NB4 (cell line): ENCODE measurements at regions not wholly inside any gene's neighbourhood (a gene's known extent, or its start where the extent isn't known, plus 50 kb on each side); places are given as distances from the start of the nearest gene placed in this dataset.
A peak's percentile ranks its signal among the peaks of the same experiment; 100 is the strongest.

ENCODE experiments used
- DNase-seq: peaks from one replicate; pipeline ENCODE4 v3.0.0; 2010; ENCODE audit warnings: low read depth
- H3K4me3 ChIP-seq: one replicate; pipeline ENCODE4 v1.5.1; 2011; ENCODE audit warnings: mild to moderate bottlenecking, low read depth, low read length, moderate library complexity
- CTCF ChIP-seq: IDR thresholded peaks from one replicate; pipeline ENCODE4 v1.5.1; 2012; ENCODE audit warnings: low read depth, low read length
- MAX ChIP-seq: IDR thresholded peaks from 2 replicates; pipeline ENCODE4 v1.6.1; 2011; ENCODE audit warnings: low read depth, low read length
- MYC ChIP-seq: IDR thresholded peaks from 2 replicates; pipeline ENCODE4 v1.6.1; 2011; ENCODE audit warnings: low read depth, low read length
- POLR2A ChIP-seq: IDR thresholded peaks from 2 replicates; pipeline ENCODE4 v1.6.1; 2011; ENCODE audit warnings: mild to moderate bottlenecking; ENCODE audit not compliant: insufficient read length; ENCODE audit errors: extremely low read depth

- H3K4me3 ChIP-seq, result no peak overlapping the region
- TF ChIP-seq MAX (no peak), MYC (no peak), POLR2A (no peak), CTCF (no peak)
- DNase-seq, result no peak
Measured at GRCh38 chr16:52212841-52213240, 334.1 kb downstream of the TOX3 start.

GRCh38 chr16:52209227-52209626 is 337.7 kb downstream of the TOX3 start:
- TF ChIP-seq POLR2A (no peak), MAX (no peak), CTCF (no peak), MYC (no peak)
- no peak for DNase-seq
- H3K4me3 ChIP-seq, result no peak overlapping the region

DNA sequence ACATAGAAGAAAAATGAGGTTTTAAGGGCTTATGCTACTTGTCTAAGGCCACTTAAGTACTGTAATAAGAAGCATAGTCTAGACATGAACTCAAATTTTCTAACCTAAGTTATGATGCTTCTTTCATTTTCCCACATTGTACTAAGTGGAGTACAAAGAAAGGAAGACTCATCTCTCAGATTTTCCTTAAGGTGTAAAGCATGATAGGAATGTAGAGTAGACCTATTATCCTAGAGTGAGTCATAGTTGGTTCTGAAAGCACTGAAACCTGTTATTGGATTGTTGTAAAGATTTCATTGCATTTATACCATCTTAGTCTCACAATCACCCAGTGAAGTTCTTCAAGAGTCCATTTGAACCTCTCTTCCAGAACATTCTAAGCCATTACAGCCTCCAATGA is 343.8 kb downstream of the TOX3 start:
- TF ChIP-seq MYC, result no peak
- no peak for TF ChIP-seq POLR2A
- TF ChIP-seq MAX, result no peak
- no peak for TF ChIP-seq CTCF

DNA sequence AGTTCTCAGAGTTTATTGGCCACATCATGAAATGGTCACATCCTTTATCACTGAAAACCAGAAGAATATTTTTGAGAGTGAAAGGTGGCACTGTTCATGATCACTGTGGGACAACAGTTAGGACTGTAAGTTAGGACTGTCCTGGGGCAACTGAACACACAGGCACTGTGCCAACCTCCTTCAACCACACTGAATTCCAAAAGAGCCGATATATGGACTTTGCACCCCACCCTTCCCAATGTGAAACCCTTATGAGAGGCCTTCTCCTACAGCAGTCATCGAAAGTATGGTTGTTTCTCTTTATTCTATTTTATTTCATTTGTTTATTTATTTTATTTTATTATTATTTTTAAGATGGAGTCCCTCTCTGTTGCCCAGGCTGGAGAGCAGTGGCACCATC is 353.5 kb downstream of the TOX3 start:
- DNase-seq, result no peak
- no peak overlapping the region for H3K4me3 ChIP-seq
- no peak for TF ChIP-seq POLR2A
- TF ChIP-seq MAX, result no peak
- no peak for TF ChIP-seq MYC
- TF ChIP-seq CTCF, result no peak

More for the DNA sequence above, 343.8 kb downstream of the TOX3 start:
- no peak for DNase-seq
- H3K4me3 ChIP-seq, result no peak overlapping the region

- peak; percentile 69 for DNase-seq
- no peak overlapping the region for H3K4me3 ChIP-seq
- TF ChIP-seq CTCF (peak; percentile 89), MAX (no peak)
Measured at GRCh38 chr16:52191531-52192134, 355.3 kb downstream of the TOX3 start.

DNA sequence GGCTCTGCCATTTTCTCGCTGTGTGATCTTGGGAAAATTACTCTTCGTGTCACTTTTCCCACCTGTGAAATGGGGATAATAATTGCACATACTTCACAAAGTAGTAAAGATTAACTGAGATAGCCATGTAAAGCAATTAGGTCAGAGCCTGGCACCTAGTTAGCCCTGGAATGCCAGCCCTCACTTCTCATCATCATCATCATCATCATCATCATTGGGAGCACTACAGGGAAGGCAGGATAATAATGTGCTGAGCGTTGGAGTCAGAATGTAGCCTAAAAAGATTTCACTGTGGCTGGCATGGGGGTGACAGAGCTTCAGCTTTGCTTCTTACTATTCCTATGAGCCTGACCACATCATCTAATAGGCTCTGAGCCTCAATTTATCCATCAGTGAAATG is 362.6 kb downstream of the TOX3 start:
- TF ChIP-seq MAX, result no peak
- no peak for TF ChIP-seq CTCF
- no peak for TF ChIP-seq POLR2A
- TF ChIP-seq MYC, result no peak
- H3K4me3 ChIP-seq, result no peak overlapping the region
- no peak for DNase-seq
